AG04449 (cell line): ENCODE measurements at regions not wholly inside any gene's neighbourhood (a gene's known extent, or its start where the extent isn't known, plus 50 kb on each side); places are given as distances from the start of the nearest gene placed in this dataset.
A peak's percentile ranks its signal among the peaks of the same experiment; 100 is the strongest.
"Not testable (repeated sequence)": the region's sequence is repeated elsewhere in the genome, so short reads cannot be mapped to it uniquely, and the experiment has no call there.

Experiments
- CTCF ChIA-PET: fragments of 350-600 bp; formaldehyde crosslinking; extraction: SDS; loops from one replicate; lab custom pipeline; 2021; ENCODE audit warnings: antibody characterized with exemption; lab: Yijun Ruan, JAX
- POLR2A ChIA-PET: fragments of 400-600, 350-600 bp; formaldehyde crosslinking; extraction: SDS; loops from one replicate; lab custom pipeline; 2020; ENCODE audit warnings: antibody characterized with exemption, inconsistent platforms; lab: Yijun Ruan, JAX
- DNase-seq: peaks from one replicate; pipeline ENCODE4 v3.0.0-alpha.2; 2010; ENCODE audit warnings: low read depth, low spot score
- H3K4me3 ChIP-seq: 2 replicates; pipeline ENCODE4 v1.5.1; 2011; ENCODE audit warnings: low read depth, mild to moderate bottlenecking, control low read depth, low read length
- CTCF ChIP-seq: IDR thresholded peaks from one replicate; pipeline ENCODE4 v1.5.1; 2011; ENCODE audit warnings: mild to moderate bottlenecking, moderate library complexity, low read length, control low read depth, inconsistent platforms; ENCODE audit not compliant: insufficient read depth; ENCODE audit errors: missing control alignments

- H3K4me3 ChIP-seq, result no peak overlapping the region
- POLR2A ChIA-PET, result no interaction called here
- no peak for TF ChIP-seq CTCF
- CTCF ChIA-PET, result no interaction called here
- no peak for DNase-seq
These were observed 108.7 kb upstream of the ETV6 start for GRCh38 chr12:11540615-11541310.

- H3K4me3 ChIP-seq, result no peak overlapping the region
- no peak for TF ChIP-seq CTCF
- no peak for DNase-seq
- CTCF ChIA-PET, result no interaction called here
- POLR2A ChIA-PET, result no interaction called here
These were observed 106.9 kb upstream of the ETV6 start for GRCh38 chr12:11542599-11542998.

- ChIA-PET POLR2A (no interaction called here), CTCF (interaction anchor here (1.1 kb wide), 1 partner anchor 10 kb away, joined by 3 read pairs; no protein-coding TSS in a partner anchor)
- no peak for DNase-seq
- H3K4me3 ChIP-seq, result no peak overlapping the region
- TF ChIP-seq CTCF, result no peak
These were observed 105.9 kb upstream of the ETV6 start for GRCh38 chr12:11543457-11544158.

GRCh38 chr12:11545484-11546330, 103.8 kb upstream of the ETV6 start:
- ChIA-PET POLR2A (no interaction called here), CTCF (interaction anchor here (0.7 to 2.4 kb wide), 5 partner anchors 9 to 488 kb away, joined by 3 to 12 read pairs (median 5); no protein-coding TSS in a partner anchor)
- TF ChIP-seq CTCF, result no peak

GRCh38 chr12:11546582-11547270, 102.7 kb upstream of the ETV6 start:
- peak overlapping the region; percentile 52 for H3K4me3 ChIP-seq
- DNase-seq, POLR2A ChIA-PET: not testable (repeated sequence)
- CTCF ChIA-PET, result interaction anchor here (0.7 to 2.4 kb wide), 5 partner anchors 8 to 487 kb away, joined by 3 to 12 read pairs (median 5); no protein-coding TSS in a partner anchor

More at GRCh38 chr12:11545484-11546330, 103.8 kb upstream of the ETV6 start:
- H3K4me3 ChIP-seq, result no peak overlapping the region
- no peak for DNase-seq

- DNase-seq, POLR2A ChIA-PET: not testable (repeated sequence)
- CTCF ChIA-PET, result interaction anchor here (1.5 kb wide), 1 partner anchor 9 kb away, joined by 3 read pairs; no protein-coding TSS in a partner anchor
- H3K4me3 ChIP-seq, result peak overlapping the region; percentile 52
These were observed 102.2 kb upstream of the ETV6 start for GRCh38 chr12:11547271-11547646.
